Activated T-cell treated with anti-CD3 and anti-CD28 coated beads, Interleukin-2, amount 50 U/mL, for 4 hours (primary cell): ENCODE measurements at regions not wholly inside any gene's neighbourhood (a gene's known extent, or its start where the extent isn't known, plus 50 kb on each side); places are given as distances from the start of the nearest gene placed in this dataset.
"Not testable (repeated sequence)": the region's sequence is repeated elsewhere in the genome, so short reads cannot be mapped to it uniquely, and the experiment has no call there.

Source experiments
- ATAC-seq, 2 donors: fragments of 200-7000 bp; cut with Tn5 transposase; one replicate each; pipeline ENCODE4 v1.10.0; 2021
- DNase-seq: peaks from one replicate; pipeline ENCODE4 v3.0.0-alpha.2; 2020
- H3K27me3 Mint-ChIP-seq: one replicate; pipeline ENCODE4 v1.8.0; 2021; ENCODE audit warnings: low read depth, mixed read lengths
- H3K36me3 Mint-ChIP-seq: one replicate; pipeline ENCODE4 v1.8.0; 2022; ENCODE audit warnings: mixed read lengths; ENCODE audit not compliant: insufficient read depth
- H3K4me1 Mint-ChIP-seq: one replicate; pipeline ENCODE4 v1.8.0; 2021; ENCODE audit warnings: low read depth, mixed read lengths
- H3K4me3 Mint-ChIP-seq: one replicate; pipeline ENCODE4 v1.8.0; 2021; ENCODE audit warnings: mild to moderate bottlenecking, moderate library complexity, mixed read lengths
- H3K9me3 Mint-ChIP-seq: one replicate; pipeline ENCODE4 v1.8.0; 2021; ENCODE audit warnings: mixed read lengths

- H3K27me3 Mint-ChIP-seq, H3K4me3 Mint-ChIP-seq, ATAC-seq, H3K9me3 Mint-ChIP-seq, H3K36me3 Mint-ChIP-seq, DNase-seq, H3K4me1 Mint-ChIP-seq: not testable (repeated sequence)
Measured at GRCh38 chr2:180872781-180873180, 107.6 kb upstream of the UBE2E3 start.

- Mint-ChIP-seq H3K4me1 (no peaks in the 10 kb centered on the region), H3K4me3 (no peak overlapping the region), H3K36me3 (no peaks in the 10 kb centered on the region), H3K9me3 (no peaks in the 10 kb centered on the region), H3K27me3 (peaks cover 7% of the 10 kb centered on the region)
- DNase-seq: no peak
- no peak for ATAC-seq
Measured at GRCh38 chr2:180872255-180872654, 108.2 kb upstream of the UBE2E3 start.

- Mint-ChIP-seq H3K4me3 (no peak overlapping the region), H3K9me3 (no peaks in the 10 kb centered on the region), H3K4me1 (no peaks in the 10 kb centered on the region), H3K36me3 (no peaks in the 10 kb centered on the region), H3K27me3 (peaks cover 7% of the 10 kb centered on the region)
- ATAC-seq (no peak), DNase-seq (no peak)
Measured at GRCh38 chr2:180871649-180872048, 108.8 kb upstream of the UBE2E3 start.

GRCh38 chr2:180849851-180850250 lies 130.6 kb upstream of the UBE2E3 start:
- Mint-ChIP-seq H3K27me3 (no peaks in the 10 kb centered on the region), H3K4me3 (no peak overlapping the region), H3K9me3 (no peaks in the 10 kb centered on the region), H3K36me3 (no peaks in the 10 kb centered on the region), H3K4me1 (no peaks in the 10 kb centered on the region)
- ATAC-seq (no peak), DNase-seq (no peak)

- ATAC-seq: no peak
Measured at GRCh38 chr2:180848393-180848792, 132.0 kb upstream of the UBE2E3 start.

GRCh38 chr2:180846756-180847472 lies 133.5 kb upstream of the UBE2E3 start:
- DNase-seq: no peak
- no peaks in the 10 kb centered on the region for H3K4me1 Mint-ChIP-seq
- no peak for ATAC-seq
- H3K4me3 Mint-ChIP-seq: no peak overlapping the region
- H3K27me3 Mint-ChIP-seq: peaks cover under 1% of the 10 kb centered on the region
- no peaks in the 10 kb centered on the region for H3K36me3 Mint-ChIP-seq
- H3K9me3 Mint-ChIP-seq: no peaks in the 10 kb centered on the region

More at GRCh38 chr2:180848393-180848792, 132.0 kb upstream of the UBE2E3 start:
- Mint-ChIP-seq H3K27me3 (no peaks in the 10 kb centered on the region), H3K4me3 (no peak overlapping the region), H3K4me1 (no peaks in the 10 kb centered on the region), H3K36me3 (no peaks in the 10 kb centered on the region), H3K9me3 (no peaks in the 10 kb centered on the region)
- no peak for DNase-seq

- Mint-ChIP-seq H3K9me3 (peaks cover 3% of the 10 kb centered on the region), H3K4me1 (no peaks in the 10 kb centered on the region), H3K27me3 (peaks cover 12% of the 10 kb centered on the region), H3K36me3 (no peaks in the 10 kb centered on the region), H3K4me3 (no peak overlapping the region)
- no peak for DNase-seq
- ATAC-seq: no peak
Measured at GRCh38 chr2:180842461-180842860, 137.9 kb upstream of the UBE2E3 start.

GRCh38 chr2:180840641-180841040 lies 139.8 kb upstream of the UBE2E3 start:
- H3K36me3 Mint-ChIP-seq: no peaks in the 10 kb centered on the region
- H3K4me1 Mint-ChIP-seq: no peaks in the 10 kb centered on the region
- peaks cover 3% of the 10 kb centered on the region for H3K9me3 Mint-ChIP-seq
- no peak for ATAC-seq
- no peak for DNase-seq
- H3K4me3 Mint-ChIP-seq: no peak overlapping the region
- H3K27me3 Mint-ChIP-seq: peaks cover 12% of the 10 kb centered on the region

- no peaks in the 10 kb centered on the region for H3K4me1 Mint-ChIP-seq
- no peaks in the 10 kb centered on the region for H3K27me3 Mint-ChIP-seq
- no peak for DNase-seq
- H3K36me3 Mint-ChIP-seq: no peaks in the 10 kb centered on the region
- ATAC-seq: no peak
- H3K4me3 Mint-ChIP-seq: no peak overlapping the region
- peaks cover 4% of the 10 kb centered on the region for H3K9me3 Mint-ChIP-seq
Measured at GRCh38 chr2:180829836-180830235, 150.6 kb upstream of the UBE2E3 start.

- DNase-seq (no peak), ATAC-seq (no peak)
- Mint-ChIP-seq H3K9me3 (peaks cover 4% of the 10 kb centered on the region), H3K27me3 (no peaks in the 10 kb centered on the region), H3K36me3 (no peaks in the 10 kb centered on the region), H3K4me3 (no peak overlapping the region), H3K4me1 (no peaks in the 10 kb centered on the region)
Measured at GRCh38 chr2:180829261-180829660, 151.1 kb upstream of the UBE2E3 start.

GRCh38 chr2:180828756-180829155 lies 151.6 kb upstream of the UBE2E3 start:
- ATAC-seq (no peak), DNase-seq (no peak)
- Mint-ChIP-seq H3K36me3 (no peaks in the 10 kb centered on the region), H3K4me3 (no peak overlapping the region), H3K4me1 (no peaks in the 10 kb centered on the region), H3K9me3 (peaks cover 4% of the 10 kb centered on the region), H3K27me3 (no peaks in the 10 kb centered on the region)

- ATAC-seq: no peak
- no peak overlapping the region for H3K4me3 Mint-ChIP-seq
- no peaks in the 10 kb centered on the region for H3K9me3 Mint-ChIP-seq
- DNase-seq: no peak
- no peaks in the 10 kb centered on the region for H3K27me3 Mint-ChIP-seq
- H3K36me3 Mint-ChIP-seq: no peaks in the 10 kb centered on the region
- H3K4me1 Mint-ChIP-seq: no peaks in the 10 kb centered on the region
Measured at GRCh38 chr2:180823546-180824141, 156.8 kb upstream of the UBE2E3 start.

- H3K9me3 Mint-ChIP-seq: peaks cover 5% of the 10 kb centered on the region
- H3K36me3 Mint-ChIP-seq: no peaks in the 10 kb centered on the region
- DNase-seq (no peak), ATAC-seq (no peak)
- no peaks in the 10 kb centered on the region for H3K4me1 Mint-ChIP-seq
- H3K4me3 Mint-ChIP-seq: no peak overlapping the region
- no peaks in the 10 kb centered on the region for H3K27me3 Mint-ChIP-seq
Measured at GRCh38 chr2:180819106-180819505, 161.3 kb upstream of the UBE2E3 start.

GRCh38 chr2:180818700-180819099 lies 161.7 kb upstream of the UBE2E3 start:
- H3K36me3 Mint-ChIP-seq, ATAC-seq, H3K27me3 Mint-ChIP-seq: not testable (repeated sequence)

GRCh38 chr2:180799141-180799540 lies 181.3 kb upstream of the UBE2E3 start:
- no peaks in the 10 kb centered on the region for H3K4me1 Mint-ChIP-seq
- no peaks in the 10 kb centered on the region for H3K36me3 Mint-ChIP-seq
- DNase-seq (no peak), ATAC-seq (no peak)
- H3K9me3 Mint-ChIP-seq: no peaks in the 10 kb centered on the region
- no peaks in the 10 kb centered on the region for H3K27me3 Mint-ChIP-seq
- no peak overlapping the region for H3K4me3 Mint-ChIP-seq

More at GRCh38 chr2:180818700-180819099, 161.7 kb upstream of the UBE2E3 start:
- H3K4me3 Mint-ChIP-seq, H3K4me1 Mint-ChIP-seq, H3K9me3 Mint-ChIP-seq, DNase-seq: not testable (repeated sequence)
